ENCODE measurements at regions not wholly inside any gene's neighbourhood (a gene's known extent, or its start where the extent isn't known, plus 50 kb on each side); places are given as distances from the start of the nearest gene placed in this dataset.

DNA sequence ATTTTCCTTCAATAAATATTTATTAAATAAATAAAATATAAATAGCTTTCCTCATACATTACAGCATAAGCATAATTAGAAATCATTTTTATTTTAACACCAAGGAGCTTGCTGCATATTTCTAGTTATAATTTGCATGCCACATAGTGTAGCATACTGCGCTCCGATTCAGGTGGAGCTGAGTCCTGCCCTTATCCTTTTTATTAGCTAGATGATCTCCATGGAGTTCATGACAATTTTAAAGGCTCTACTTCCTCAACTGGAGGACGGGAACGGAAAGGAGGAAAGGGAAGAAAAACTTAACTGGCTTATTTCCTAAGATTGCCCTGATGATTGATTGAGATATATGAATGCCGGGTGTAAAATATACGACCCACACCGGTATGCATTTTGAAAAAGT is 385.2 kb downstream of the PLK2 start:
- H3K23ac ChIP-seq (ENCODE audit: low read depth, low read length, poor library complexity), result no peak overlapping the region
- H4K91ac ChIP-seq (ENCODE audit: low read depth, low read length, poor library complexity), result no peak overlapping the region
- H3K4ac ChIP-seq (ENCODE audit: low read length), result no peak overlapping the region
- H4K8ac ChIP-seq (ENCODE audit: low read depth, low read length), result no peak overlapping the region
- no peak overlapping the region for H3K4me2 ChIP-seq (ENCODE audit: insufficient read depth, low read length, poor library complexity, severe bottlenecking)
- H3K14ac ChIP-seq (ENCODE audit: low read length), result no peak overlapping the region
- H2BK12ac ChIP-seq (ENCODE audit: low read length), result no peak overlapping the region
- H3K4me3 ChIP-seq (ENCODE audit: low read length in 2 of 2), result no peak overlapping the region
- no peaks in the 10 kb centered on the region for H3K9me3 ChIP-seq (replicated peaks in 1 of 2; ENCODE audit: control insufficient read depth in 2 of 2, insufficient read depth in 1 of 2, low read depth in 1 of 2, low read length in 2 of 2)
- no peak overlapping the region for H3K18ac ChIP-seq (ENCODE audit: low read length)
- no peaks in the 10 kb centered on the region for H3K27me3 ChIP-seq (ENCODE audit: control insufficient read depth in 3 of 3, insufficient read depth in 3 of 3, low read depth in 1 of 3, low read length in 3 of 3)
- no peak for DNase-seq (ENCODE audit: low spot score)
- no peak overlapping the region for H2AK5ac ChIP-seq (ENCODE audit: low read depth, low read length)
- no peaks in the 10 kb centered on the region for H3K79me1 ChIP-seq (ENCODE audit: low read depth, low read length)
- no peak overlapping the region for H2AFZ ChIP-seq (ENCODE audit: low read length)
- H3K36me3 ChIP-seq (replicated peaks in 1 of 2; ENCODE audit: control insufficient read depth in 2 of 2, insufficient read depth in 2 of 2, low read length in 2 of 2), result no peaks in the 10 kb centered on the region
- no peak overlapping the region for H2BK5ac ChIP-seq (ENCODE audit: low read length)
- no peak overlapping the region for H3K9ac ChIP-seq (ENCODE audit: low read depth, low read length, poor library complexity)
- H3K4me1 ChIP-seq (ENCODE audit: control insufficient read depth in 2 of 2, insufficient read depth in 1 of 2, low read depth in 1 of 2, low read length in 2 of 2), result peaks cover 7 to 52% of the 10 kb centered on the region in 2 donors
- no peak overlapping the region for H2BK15ac ChIP-seq (ENCODE audit: low read length)
- WGBS, 2 donors (ENCODE audit: extremely low coverage in 2 of 2, insufficient read length in 2 of 2, insufficient replicate concordance in 1 of 2), result no CpG with 5 or more reads among the region's 7 CpGs
- no peak overlapping the region for H3K27ac ChIP-seq (replicated peaks; ENCODE audit: low read length)
- H2BK120ac ChIP-seq (ENCODE audit: low read depth, low read length), result no peak overlapping the region

DNA sequence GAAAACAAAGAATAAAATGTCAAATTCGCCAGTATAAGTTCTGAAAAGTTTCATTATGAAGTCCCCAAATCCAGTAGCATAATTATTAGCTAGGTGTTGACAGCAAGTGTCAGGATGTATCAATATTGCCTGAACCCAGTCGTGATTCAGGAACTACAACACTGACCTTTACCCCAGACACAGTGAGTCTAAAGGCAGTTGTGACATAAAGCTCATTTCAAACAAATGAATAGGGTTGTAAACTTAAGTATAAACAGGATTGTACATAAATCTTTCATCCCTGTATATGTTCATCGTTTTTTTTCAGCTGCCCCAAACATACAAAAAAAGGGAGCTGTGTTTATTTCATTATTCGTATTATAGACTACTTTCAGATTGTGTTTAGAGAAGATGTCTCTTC is 385.7 kb downstream of the PLK2 start:
- H3K4me3 ChIP-seq (ENCODE audit: low read length in 2 of 2), result no peak overlapping the region
- no peak overlapping the region for H4K8ac ChIP-seq (ENCODE audit: low read depth, low read length)
- no peaks in the 10 kb centered on the region for H3K9me3 ChIP-seq (replicated peaks in 1 of 2; ENCODE audit: control insufficient read depth in 2 of 2, insufficient read depth in 1 of 2, low read depth in 1 of 2, low read length in 2 of 2)
- H3K4me2 ChIP-seq (ENCODE audit: insufficient read depth, low read length, poor library complexity, severe bottlenecking), result no peak overlapping the region
- peaks cover 7 to 52% of the 10 kb centered on the region in 2 donors for H3K4me1 ChIP-seq (ENCODE audit: control insufficient read depth in 2 of 2, insufficient read depth in 1 of 2, low read depth in 1 of 2, low read length in 2 of 2)
- H2BK12ac ChIP-seq (ENCODE audit: low read length), result no peak overlapping the region
- peaks cover under 1% of the 10 kb centered on the region for H3K79me1 ChIP-seq (ENCODE audit: low read depth, low read length)
- H3K14ac ChIP-seq (ENCODE audit: low read length), result no peak overlapping the region
- no peak for DNase-seq (ENCODE audit: low spot score)
- H2BK120ac ChIP-seq (ENCODE audit: low read depth, low read length), result no peak overlapping the region
- no CpG with 5 or more reads among the region's 4 CpGs for WGBS, 2 donors (ENCODE audit: extremely low coverage in 2 of 2, insufficient read length in 2 of 2, insufficient replicate concordance in 1 of 2)
- H2BK15ac ChIP-seq (ENCODE audit: low read length), result no peak overlapping the region
- H2AFZ ChIP-seq (ENCODE audit: low read length), result no peak overlapping the region
- no peaks in the 10 kb centered on the region for H3K36me3 ChIP-seq (replicated peaks in 1 of 2; ENCODE audit: control insufficient read depth in 2 of 2, insufficient read depth in 2 of 2, low read length in 2 of 2)
- H3K23ac ChIP-seq (ENCODE audit: low read depth, low read length, poor library complexity), result no peak overlapping the region
- H3K27ac ChIP-seq (replicated peaks; ENCODE audit: low read length), result no peak overlapping the region
- no peak overlapping the region for H3K18ac ChIP-seq (ENCODE audit: low read length)
- no peak overlapping the region for H3K4ac ChIP-seq (ENCODE audit: low read length)
- H4K91ac ChIP-seq (ENCODE audit: low read depth, low read length, poor library complexity), result no peak overlapping the region
- H2BK5ac ChIP-seq (ENCODE audit: low read length), result no peak overlapping the region
- no peak overlapping the region for H3K9ac ChIP-seq (ENCODE audit: low read depth, low read length, poor library complexity)
- H3K27me3 ChIP-seq (ENCODE audit: control insufficient read depth in 3 of 3, insufficient read depth in 3 of 3, low read depth in 1 of 3, low read length in 3 of 3), result no peaks in the 10 kb centered on the region
- no peak overlapping the region for H2AK5ac ChIP-seq (ENCODE audit: low read depth, low read length)

DNA sequence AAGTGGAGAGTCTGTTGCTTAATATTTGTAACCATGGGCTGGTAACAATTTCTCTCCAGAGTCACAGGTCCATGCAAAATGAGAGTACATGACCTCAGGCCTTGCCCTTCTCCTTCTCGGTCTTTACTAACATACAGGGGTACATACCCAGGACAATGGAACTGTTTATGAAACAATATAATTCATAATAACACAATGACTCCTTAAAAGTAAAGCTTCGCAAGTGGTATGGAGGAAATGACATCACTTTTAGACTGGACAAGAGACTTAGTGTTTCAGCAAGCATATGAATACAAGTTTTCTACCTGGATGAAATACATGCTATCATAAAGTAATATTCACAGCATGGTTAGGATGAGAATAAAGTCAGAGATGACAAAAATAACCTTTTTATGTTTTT is 386.6 kb downstream of the PLK2 start:
- Histone ChIP-seq H3K4ac (ENCODE audit: low read length) (no peak overlapping the region), H2BK12ac (ENCODE audit: low read length) (no peak overlapping the region), H3K36me3 (replicated peaks in 1 of 2; ENCODE audit: control insufficient read depth in 2 of 2, insufficient read depth in 2 of 2, low read length in 2 of 2) (no peaks in the 10 kb centered on the region), H2BK120ac (ENCODE audit: low read depth, low read length) (no peak overlapping the region), H3K4me1 (ENCODE audit: control insufficient read depth in 2 of 2, insufficient read depth in 1 of 2, low read depth in 1 of 2, low read length in 2 of 2) (peaks cover 7 to 47% of the 10 kb centered on the region in 2 donors), H3K23ac (ENCODE audit: low read depth, low read length, poor library complexity) (no peak overlapping the region), H2AK5ac (ENCODE audit: low read depth, low read length) (no peak overlapping the region), H4K8ac (ENCODE audit: low read depth, low read length) (no peak overlapping the region), H3K18ac (ENCODE audit: low read length) (no peak overlapping the region), H3K79me1 (ENCODE audit: low read depth, low read length) (peaks cover 2% of the 10 kb centered on the region), H3K4me2 (ENCODE audit: insufficient read depth, low read length, poor library complexity, severe bottlenecking) (no peak overlapping the region), H3K27ac (replicated peaks; ENCODE audit: low read length) (no peak overlapping the region), H3K4me3 (ENCODE audit: low read length in 2 of 2) (no peak overlapping the region), H2BK15ac (ENCODE audit: low read length) (no peak overlapping the region), H3K9ac (ENCODE audit: low read depth, low read length, poor library complexity) (no peak overlapping the region), H3K9me3 (replicated peaks in 1 of 2; ENCODE audit: control insufficient read depth in 2 of 2, insufficient read depth in 1 of 2, low read depth in 1 of 2, low read length in 2 of 2) (no peaks in the 10 kb centered on the region), H2BK5ac (ENCODE audit: low read length) (no peak overlapping the region), H3K14ac (ENCODE audit: low read length) (no peak overlapping the region), H4K91ac (ENCODE audit: low read depth, low read length, poor library complexity) (no peak overlapping the region), H2AFZ (ENCODE audit: low read length) (peak overlapping the region; percentile 76), H3K27me3 (ENCODE audit: control insufficient read depth in 3 of 3, insufficient read depth in 3 of 3, low read depth in 1 of 3, low read length in 3 of 3) (no peaks in the 10 kb centered on the region)
- no CpG with 5 or more reads among the region's 2 CpGs for WGBS, 2 donors (ENCODE audit: extremely low coverage in 2 of 2, insufficient read length in 2 of 2, insufficient replicate concordance in 1 of 2)
- no peak for DNase-seq (ENCODE audit: low spot score)

DNA sequence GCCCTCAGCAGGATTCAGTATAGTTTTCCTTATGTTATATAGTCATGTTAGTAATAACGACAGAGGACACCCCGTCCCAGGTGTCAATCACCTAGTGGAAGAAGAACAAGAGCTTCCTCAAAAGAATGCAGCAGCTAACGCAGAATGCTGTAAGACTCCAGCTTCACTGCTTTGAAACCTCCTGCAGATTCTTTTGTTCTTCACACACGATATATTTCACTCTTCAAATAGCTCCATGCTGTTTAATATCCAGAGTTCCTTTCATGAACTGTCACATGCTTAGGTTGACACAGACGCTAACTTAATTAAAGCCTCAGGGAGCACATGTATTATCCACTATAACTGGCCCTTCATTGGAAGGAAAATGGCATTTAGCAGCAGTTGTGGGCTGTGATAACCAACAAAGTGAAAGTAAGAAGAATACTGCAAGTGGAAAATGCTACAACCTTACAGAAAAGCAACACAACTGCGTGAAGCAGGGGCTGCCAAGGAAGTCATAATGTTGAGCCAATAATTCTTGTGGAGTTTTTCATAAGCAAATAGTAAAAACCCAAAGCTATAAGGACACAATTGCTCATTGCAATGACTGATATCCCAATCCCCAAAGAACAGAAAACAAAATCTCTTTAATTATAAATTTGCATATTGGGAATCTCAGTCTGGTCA is 387.5 kb downstream of the PLK2 start:
- no peaks in the 10 kb centered on the region for H3K9me3 ChIP-seq (replicated peaks in 1 of 2; ENCODE audit: control insufficient read depth in 2 of 2, insufficient read depth in 1 of 2, low read depth in 1 of 2, low read length in 2 of 2)
- H3K4ac ChIP-seq (ENCODE audit: low read length), result no peak overlapping the region
- no peaks in the 10 kb centered on the region for H3K36me3 ChIP-seq (replicated peaks in 1 of 2; ENCODE audit: control insufficient read depth in 2 of 2, insufficient read depth in 2 of 2, low read length in 2 of 2)
- H3K4me2 ChIP-seq (ENCODE audit: insufficient read depth, low read length, poor library complexity, severe bottlenecking), result no peak overlapping the region
- peaks cover 2% of the 10 kb centered on the region for H3K79me1 ChIP-seq (ENCODE audit: low read depth, low read length)
- H2AK5ac ChIP-seq (ENCODE audit: low read depth, low read length), result no peak overlapping the region
- no peak overlapping the region for H2AFZ ChIP-seq (ENCODE audit: low read length)
- DNase-seq (ENCODE audit: low spot score), result peak; percentile 20
- peaks cover 7 to 42% of the 10 kb centered on the region in 2 donors for H3K4me1 ChIP-seq (ENCODE audit: control insufficient read depth in 2 of 2, insufficient read depth in 1 of 2, low read depth in 1 of 2, low read length in 2 of 2)
- no peak overlapping the region for H3K14ac ChIP-seq (ENCODE audit: low read length)
- no peak overlapping the region for H3K9ac ChIP-seq (ENCODE audit: low read depth, low read length, poor library complexity)
- no peak overlapping the region for H4K91ac ChIP-seq (ENCODE audit: low read depth, low read length, poor library complexity)
- H3K18ac ChIP-seq (ENCODE audit: low read length), result no peak overlapping the region
- H3K4me3 ChIP-seq (ENCODE audit: low read length in 2 of 2), result no peak overlapping the region
- H2BK15ac ChIP-seq (ENCODE audit: low read length), result no peak overlapping the region
- no peak overlapping the region for H2BK120ac ChIP-seq (ENCODE audit: low read depth, low read length)
- H3K27ac ChIP-seq (replicated peaks; ENCODE audit: low read length), result no peak overlapping the region
- H2BK5ac ChIP-seq (ENCODE audit: low read length), result no peak overlapping the region
- H3K23ac ChIP-seq (ENCODE audit: low read depth, low read length, poor library complexity), result no peak overlapping the region
- no peak overlapping the region for H2BK12ac ChIP-seq (ENCODE audit: low read length)
- no peak overlapping the region for H4K8ac ChIP-seq (ENCODE audit: low read depth, low read length)
- no peaks in the 10 kb centered on the region for H3K27me3 ChIP-seq (ENCODE audit: control insufficient read depth in 3 of 3, insufficient read depth in 3 of 3, low read depth in 1 of 3, low read length in 3 of 3)
- WGBS, 2 donors (ENCODE audit: extremely low coverage in 2 of 2, insufficient read length in 2 of 2, insufficient replicate concordance in 1 of 2), result no CpG with 5 or more reads among the region's 6 CpGs

Measured in neuronal stem cell (in vitro differentiated cells).